ENCODE measurements at regions not wholly inside any gene's neighbourhood (a gene's known extent, or its start where the extent isn't known, plus 50 kb on each side); places are given as distances from the start of the nearest gene placed in this dataset.

GRCh38 chr15:79492065-79492464 lies 59.9 kb downstream of the MINAR1 start:
- no peak overlapping the region for H3K4me2 ChIP-seq (ENCODE audit: low read length)
- FAIRE-seq, result no peak
- no peaks in the 10 kb centered on the region for H3K4me1 ChIP-seq (ENCODE audit: insufficient read depth, low read length)
- no peaks in the 10 kb centered on the region for H3K27me3 ChIP-seq (ENCODE audit: insufficient read depth, low read length)
- H3K79me2 ChIP-seq (ENCODE audit: insufficient read depth, low read length), result no peaks in the 10 kb centered on the region
- H3K27ac Mint-ChIP-seq (ENCODE audit: unreplicated experiment), result no peak overlapping the region
- no peak overlapping the region for H3K4me3 Mint-ChIP-seq (ENCODE audit: unreplicated experiment)
- peaks cover 3% of the 10 kb centered on the region for H3K9me3 Mint-ChIP-seq (ENCODE audit: unreplicated experiment)
- H3K36me3 Mint-ChIP-seq (ENCODE audit: low read depth, unreplicated experiment), result no peaks in the 10 kb centered on the region
- H3K9ac ChIP-seq (ENCODE audit: low read length), result no peak overlapping the region
- no peaks in the 10 kb centered on the region for H4K20me1 ChIP-seq (ENCODE audit: insufficient read depth, low read length)
- TF ChIP-seq CTCF (IDR thresholded peaks at IDR 0.05; ENCODE audit: insufficient read depth, low read depth, low read length) (no peak), EZH2 (IDR thresholded peaks at IDR 0.05; ENCODE audit: insufficient read depth, low read length) (no peak)
- peaks cover 7% of the 10 kb centered on the region for H3K27me3 Mint-ChIP-seq (ENCODE audit: low read depth, unreplicated experiment)
- H3K4me1 Mint-ChIP-seq (ENCODE audit: low read depth, unreplicated experiment), result no peaks in the 10 kb centered on the region
- no peaks in the 10 kb centered on the region for H3K36me3 ChIP-seq (ENCODE audit: insufficient read depth, low read length)
- no peak overlapping the region for H3K27ac ChIP-seq (ENCODE audit: low read depth, low read length)
- H2AFZ ChIP-seq (ENCODE audit: low read depth, low read length), result no peak overlapping the region
- DNase-seq (ENCODE audit: low read depth), result no peak
- H3K9me3 ChIP-seq (ENCODE audit: insufficient read depth, low read depth, low read length), result no peaks in the 10 kb centered on the region
- H3K4me3 ChIP-seq (ENCODE audit: insufficient read depth, low read depth, low read length), result no peak overlapping the region

- no peaks in the 10 kb centered on the region for H3K27me3 ChIP-seq (ENCODE audit: insufficient read depth, low read length)
- Mint-ChIP-seq H3K4me1 (ENCODE audit: low read depth, unreplicated experiment) (no peaks in the 10 kb centered on the region), H3K9me3 (ENCODE audit: unreplicated experiment) (no peaks in the 10 kb centered on the region), H3K27me3 (ENCODE audit: low read depth, unreplicated experiment) (peaks cover 13% of the 10 kb centered on the region), H3K4me3 (ENCODE audit: unreplicated experiment) (no peak overlapping the region), H3K27ac (ENCODE audit: unreplicated experiment) (no peak overlapping the region), H3K36me3 (ENCODE audit: low read depth, unreplicated experiment) (no peaks in the 10 kb centered on the region)
- no peak overlapping the region for H3K4me3 ChIP-seq (ENCODE audit: insufficient read depth, low read depth, low read length)
- H3K27ac ChIP-seq (ENCODE audit: low read depth, low read length), result no peak overlapping the region
- H3K4me1 ChIP-seq (ENCODE audit: insufficient read depth, low read length), result no peaks in the 10 kb centered on the region
- H3K9ac ChIP-seq (ENCODE audit: low read length), result no peak overlapping the region
- no peak overlapping the region for H2AFZ ChIP-seq (ENCODE audit: low read depth, low read length)
- no peaks in the 10 kb centered on the region for H3K79me2 ChIP-seq (ENCODE audit: insufficient read depth, low read length)
- FAIRE-seq (no peak), DNase-seq (ENCODE audit: low read depth) (no peak)
- H3K4me2 ChIP-seq (ENCODE audit: low read length), result no peak overlapping the region
- no peaks in the 10 kb centered on the region for H4K20me1 ChIP-seq (ENCODE audit: insufficient read depth, low read length)
- H3K36me3 ChIP-seq (ENCODE audit: insufficient read depth, low read length), result no peaks in the 10 kb centered on the region
- TF ChIP-seq CTCF (IDR thresholded peaks at IDR 0.05; ENCODE audit: insufficient read depth, low read depth, low read length), result no peak
- no peak for TF ChIP-seq EZH2 (IDR thresholded peaks at IDR 0.05; ENCODE audit: insufficient read depth, low read length)
- no peaks in the 10 kb centered on the region for H3K9me3 ChIP-seq (ENCODE audit: insufficient read depth, low read depth, low read length)
Observed at GRCh38 chr15:79494384-79494909, 62.3 kb downstream of the MINAR1 start.

- Histone ChIP-seq H3K4me2 (ENCODE audit: low read length) (no peak overlapping the region), H2AFZ (ENCODE audit: low read depth, low read length) (no peak overlapping the region), H3K9me3 (ENCODE audit: insufficient read depth, low read depth, low read length) (no peaks in the 10 kb centered on the region), H3K27me3 (ENCODE audit: insufficient read depth, low read length) (no peaks in the 10 kb centered on the region), H3K36me3 (ENCODE audit: insufficient read depth, low read length) (no peaks in the 10 kb centered on the region), H3K4me3 (ENCODE audit: insufficient read depth, low read depth, low read length) (no peak overlapping the region), H4K20me1 (ENCODE audit: insufficient read depth, low read length) (no peaks in the 10 kb centered on the region), H3K4me1 (ENCODE audit: insufficient read depth, low read length) (no peaks in the 10 kb centered on the region), H3K79me2 (ENCODE audit: insufficient read depth, low read length) (no peaks in the 10 kb centered on the region), H3K27ac (ENCODE audit: low read depth, low read length) (no peak overlapping the region), H3K9ac (ENCODE audit: low read length) (no peak overlapping the region)
- DNase-seq (ENCODE audit: low read depth) (no peak), FAIRE-seq (no peak)
- no peak overlapping the region for H3K27ac Mint-ChIP-seq (ENCODE audit: unreplicated experiment)
- no peak for TF ChIP-seq EZH2 (IDR thresholded peaks at IDR 0.05; ENCODE audit: insufficient read depth, low read length)
- TF ChIP-seq CTCF (IDR thresholded peaks at IDR 0.05; ENCODE audit: insufficient read depth, low read depth, low read length), result no peak
- H3K27me3 Mint-ChIP-seq (ENCODE audit: low read depth, unreplicated experiment), result peaks cover 13% of the 10 kb centered on the region
- H3K36me3 Mint-ChIP-seq (ENCODE audit: low read depth, unreplicated experiment), result no peaks in the 10 kb centered on the region
- H3K4me1 Mint-ChIP-seq (ENCODE audit: low read depth, unreplicated experiment), result no peaks in the 10 kb centered on the region
- H3K9me3 Mint-ChIP-seq (ENCODE audit: unreplicated experiment), result no peaks in the 10 kb centered on the region
- H3K4me3 Mint-ChIP-seq (ENCODE audit: unreplicated experiment), result no peak overlapping the region
Observed at GRCh38 chr15:79494963-79495755, 63.0 kb downstream of the MINAR1 start.
